ENCODE measurements at regions not wholly inside any gene's neighbourhood (a gene's known extent, or its start where the extent isn't known, plus 50 kb on each side); places are given as distances from the start of the nearest gene placed in this dataset.

DNA sequence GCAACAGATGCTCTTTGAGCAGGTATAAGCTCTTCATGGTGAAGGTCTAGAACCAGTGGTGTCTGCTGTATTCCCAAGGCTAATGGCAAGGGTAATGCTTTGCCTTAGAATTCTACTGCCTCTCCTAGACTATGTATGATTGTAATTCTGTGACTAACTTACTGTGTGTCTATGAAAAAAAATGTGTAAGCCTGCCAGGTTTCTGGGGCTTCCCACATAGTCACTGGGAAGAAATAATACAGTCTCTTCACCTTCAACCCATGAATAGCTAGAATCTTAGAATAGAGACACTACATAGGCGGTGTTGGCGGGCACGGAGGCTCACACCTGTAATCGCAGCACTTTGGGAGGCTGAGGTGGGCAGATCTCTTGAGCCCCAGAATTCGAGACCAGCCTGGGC, 84.1 kb downstream of the C11orf91 start:
- TF ChIP-seq, protein P1, sequence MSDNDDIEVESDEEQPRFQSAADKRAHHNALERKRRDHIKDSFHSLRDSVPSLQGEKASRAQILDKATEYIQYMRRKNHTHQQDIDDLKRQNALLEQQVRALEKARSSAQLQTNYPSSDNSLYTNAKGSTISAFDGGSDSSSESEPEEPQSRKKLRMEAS (IDR thresholded peaks at IDR 0.05; ENCODE audit: low read depth, low read length), result no peak
- TF ChIP-seq MYC (IDR thresholded peaks at IDR 0.05; ENCODE audit: low read depth, low read length), result no peak
- no peak for TF ChIP-seq POLR2A (IDR thresholded peaks at IDR 0.05; ENCODE audit: extremely low read depth, insufficient read length)
- TF ChIP-seq CTCF (IDR thresholded peaks at IDR 0.05; ENCODE audit: low read depth, low read length), result no peak
- DNase-seq (ENCODE audit: low read depth), result no peak
- no peak overlapping the region for H3K4me3 ChIP-seq (ENCODE audit: low read depth, low read length)

DNA sequence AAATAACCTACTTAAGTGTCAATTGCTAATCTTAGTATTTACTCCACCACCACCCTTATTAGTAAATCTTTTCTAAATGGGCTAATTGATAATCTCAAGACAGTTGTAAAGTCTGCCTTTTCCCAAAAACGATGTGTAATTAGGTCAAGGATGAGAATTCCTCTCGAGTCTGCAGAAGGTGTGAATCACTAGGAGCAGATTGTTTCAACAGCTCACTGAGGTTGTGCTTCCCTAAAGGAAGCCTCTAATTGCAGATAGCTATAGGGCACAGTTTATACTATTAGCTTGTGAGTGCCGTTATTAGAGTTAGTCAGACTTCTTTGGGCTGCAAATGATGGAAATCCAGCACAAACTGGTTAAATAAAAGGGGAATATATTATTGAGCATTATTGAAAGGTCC, 84.9 kb downstream of the C11orf91 start:
- no peak for DNase-seq (ENCODE audit: low read depth)
- TF ChIP-seq, protein P1 (IDR thresholded peaks at IDR 0.05; ENCODE audit: low read depth, low read length), result no peak
- TF ChIP-seq CTCF (IDR thresholded peaks at IDR 0.05; ENCODE audit: low read depth, low read length) (no peak), POLR2A (IDR thresholded peaks at IDR 0.05; ENCODE audit: extremely low read depth, insufficient read length) (no peak), MYC (IDR thresholded peaks at IDR 0.05; ENCODE audit: low read depth, low read length) (no peak)

DNA sequence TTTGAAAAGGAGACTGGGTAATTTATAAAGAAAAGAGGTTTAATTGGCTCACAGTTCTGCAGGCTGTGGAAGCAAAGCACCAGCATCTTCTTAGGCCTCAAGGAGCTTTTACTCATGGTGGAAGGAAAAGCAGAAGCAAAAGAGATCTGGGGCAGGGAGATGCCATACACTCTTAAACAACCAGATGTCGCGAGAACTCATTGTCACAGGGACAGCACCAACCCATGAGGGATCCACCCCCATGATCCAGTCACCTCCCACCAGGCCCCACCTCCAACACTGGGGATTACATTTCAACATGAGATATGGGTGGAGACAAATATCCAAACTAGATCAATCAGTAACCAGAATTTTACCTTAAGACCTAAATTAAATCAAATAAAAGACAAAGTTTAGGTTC, 87.2 kb downstream of the C11orf91 start:
- DNase-seq (ENCODE audit: low read depth), result no peak
- TF ChIP-seq POLR2A (IDR thresholded peaks at IDR 0.05; ENCODE audit: extremely low read depth, insufficient read length) (no peak), CTCF (IDR thresholded peaks at IDR 0.05; ENCODE audit: low read depth, low read length) (no peak)
- TF ChIP-seq, protein P1 (IDR thresholded peaks at IDR 0.05; ENCODE audit: low read depth, low read length), result no peak
- no peak overlapping the region for H3K4me3 ChIP-seq (ENCODE audit: low read depth, low read length)

More for the DNA sequence above, 84.9 kb downstream of the C11orf91 start:
- H3K4me3 ChIP-seq (ENCODE audit: low read depth, low read length), result no peak overlapping the region

- TF ChIP-seq CTCF (IDR thresholded peaks at IDR 0.05; ENCODE audit: low read depth, low read length) (no peak), POLR2A (IDR thresholded peaks at IDR 0.05; ENCODE audit: extremely low read depth, insufficient read length) (no peak), MYC (IDR thresholded peaks at IDR 0.05; ENCODE audit: low read depth, low read length) (no peak)
- TF ChIP-seq, protein P1 (IDR thresholded peaks at IDR 0.05; ENCODE audit: low read depth, low read length), result no peak
- DNase-seq (ENCODE audit: low read depth), result no peak
- H3K4me3 ChIP-seq (ENCODE audit: low read depth, low read length), result no peak overlapping the region
Measured at GRCh38 chr11:33610903-33611302, 89.7 kb downstream of the C11orf91 start.

DNA sequence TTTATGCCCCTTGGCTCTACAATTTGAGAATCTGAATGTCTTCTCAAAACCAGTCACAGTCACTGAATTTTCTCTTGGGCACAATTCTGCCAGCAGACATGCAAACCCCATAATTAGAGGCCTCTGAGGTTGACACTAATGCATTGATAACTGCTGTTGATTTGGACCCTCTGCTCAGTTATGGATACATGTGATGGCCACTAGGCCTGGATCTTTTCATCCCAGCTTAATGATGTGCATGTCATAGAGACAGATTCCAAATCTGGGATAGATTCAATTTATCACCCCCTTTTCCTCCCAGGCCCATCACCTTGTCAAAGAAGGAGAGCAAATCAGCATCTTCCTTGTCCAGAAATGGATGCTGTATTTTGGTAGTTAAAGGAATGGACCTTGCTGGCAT, 92.2 kb downstream of the C11orf91 start:
- no peak for TF ChIP-seq CTCF (IDR thresholded peaks at IDR 0.05; ENCODE audit: low read depth, low read length)
- no peak for TF ChIP-seq POLR2A (IDR thresholded peaks at IDR 0.05; ENCODE audit: extremely low read depth, insufficient read length)
- no peak for TF ChIP-seq MYC (IDR thresholded peaks at IDR 0.05; ENCODE audit: low read depth, low read length)
- TF ChIP-seq, protein P1 (IDR thresholded peaks at IDR 0.05; ENCODE audit: low read depth, low read length), result no peak
- H3K4me3 ChIP-seq (ENCODE audit: low read depth, low read length), result no peak overlapping the region
- DNase-seq (ENCODE audit: low read depth), result no peak

- TF ChIP-seq, protein P1 (IDR thresholded peaks at IDR 0.05; ENCODE audit: low read depth, low read length), result no peak
- TF ChIP-seq POLR2A (IDR thresholded peaks at IDR 0.05; ENCODE audit: extremely low read depth, insufficient read length), result no peak
- H3K4me3 ChIP-seq (ENCODE audit: low read depth, low read length), result no peak overlapping the region
- DNase-seq (ENCODE audit: low read depth), result no peak
Measured at GRCh38 chr11:33606762-33607161, 93.9 kb downstream of the C11orf91 start.

Measured in NB4 (cell line).